NCI-H82 treated with DMSO at 0.1 percent for 48 hours (cell line): ENCODE measurements at regions not wholly inside any gene's neighbourhood (a gene's known extent, or its start where the extent isn't known, plus 50 kb on each side); places are given as distances from the start of the nearest gene placed in this dataset.

Source experiments
- DNase-seq: peaks from one replicate; lab custom pipeline; 2025; ENCODE audit not compliant: unreplicated experiment; lab: John Stamatoyannopoulos, UW

GRCh38 chr17:70230850-70231640 lies 61.7 kb downstream of the KCNJ2 start:
- DNase-seq, result no peak

GRCh38 chr17:70232466-70232865 lies 63.1 kb downstream of the KCNJ2 start:
- no peak for DNase-seq

- DNase-seq, result no peak
Measured at GRCh38 chr17:70235252-70235651, 65.9 kb downstream of the KCNJ2 start.

GRCh38 chr17:70238228-70238627 lies 68.9 kb downstream of the KCNJ2 start:
- DNase-seq, result no peak

GRCh38 chr17:70238646-70239045 lies 69.3 kb downstream of the KCNJ2 start:
- no peak for DNase-seq

- DNase-seq, result no peak
Measured at GRCh38 chr17:70239391-70239826, 70.1 kb downstream of the KCNJ2 start.

GRCh38 chr17:70241071-70241470 lies 71.7 kb downstream of the KCNJ2 start:
- no peak for DNase-seq

- DNase-seq, result peak; percentile 3
Measured at GRCh38 chr17:70242781-70243437, 73.6 kb downstream of the KCNJ2 start.

- no peak for DNase-seq
Measured at GRCh38 chr17:70251706-70252105, 82.4 kb downstream of the KCNJ2 start.

- DNase-seq, result no peak
Measured at GRCh38 chr17:70254735-70255460, 85.6 kb downstream of the KCNJ2 start.

GRCh38 chr17:70256751-70257150 lies 87.4 kb downstream of the KCNJ2 start:
- peak; percentile 4 for DNase-seq

GRCh38 chr17:70258465-70258864 lies 89.1 kb downstream of the KCNJ2 start:
- no peak for DNase-seq

- no peak for DNase-seq
Measured at GRCh38 chr17:70259400-70259799, 90.1 kb downstream of the KCNJ2 start.

- DNase-seq, result no peak
Measured at GRCh38 chr17:70261170-70261569, 91.8 kb downstream of the KCNJ2 start.

GRCh38 chr17:70265471-70265870 lies 96.1 kb downstream of the KCNJ2 start:
- DNase-seq, result no peak

- DNase-seq, result no peak
Measured at GRCh38 chr17:70266394-70266793, 97.1 kb downstream of the KCNJ2 start.

- DNase-seq, result no peak
Measured at GRCh38 chr17:70268383-70268782, 99.1 kb downstream of the KCNJ2 start.

GRCh38 chr17:70270554-70270953 lies 101.2 kb downstream of the KCNJ2 start:
- DNase-seq, result no peak

GRCh38 chr17:70271200-70271599 lies 101.9 kb downstream of the KCNJ2 start:
- DNase-seq, result peak; percentile 98

GRCh38 chr17:70271672-70272071 lies 102.3 kb downstream of the KCNJ2 start:
- peak; percentile 93 for DNase-seq

- DNase-seq, result no peak
Measured at GRCh38 chr17:70274255-70274654, 104.9 kb downstream of the KCNJ2 start.

- DNase-seq, result no peak
Measured at GRCh38 chr17:70276906-70277305, 107.6 kb downstream of the KCNJ2 start.
